ENCODE measurements at regions not wholly inside any gene's neighbourhood (a gene's known extent, or its start where the extent isn't known, plus 50 kb on each side); places are given as distances from the start of the nearest gene placed in this dataset.

- no peaks in the 10 kb centered on the region for H3K27me3 ChIP-seq
- TF ChIP-seq POLR2A (IDR thresholded peaks at IDR 0.05) (no peak), POLR2AphosphoS5 (IDR thresholded peaks at IDR 0.05) (no peak), CTCF (IDR thresholded peaks at IDR 0.05) (no peak)
- H3K9me3 ChIP-seq, result peaks cover 0 to 4% of the 10 kb centered on the region in 2 donors
- H3K4me3 ChIP-seq, result no peak overlapping the region
- DNase-seq (ENCODE audit: low spot score in 2 of 2), result no peak
- no peaks in the 10 kb centered on the region for H3K4me1 ChIP-seq
- H3K36me3 ChIP-seq, result no peaks in the 10 kb centered on the region
- intact Hi-C loops (cut with DNase I; ENCODE audit: low total_unique reads), result loop anchor here (10.0 kb wide), 1 partner anchor 290 kb away; no protein-coding TSS in a partner anchor
- H3K27ac ChIP-seq, result no peak overlapping the region
These were observed 67.5 kb upstream of the ATP8A1 start for GRCh38 chr4:42724451-42724850.

DNA sequence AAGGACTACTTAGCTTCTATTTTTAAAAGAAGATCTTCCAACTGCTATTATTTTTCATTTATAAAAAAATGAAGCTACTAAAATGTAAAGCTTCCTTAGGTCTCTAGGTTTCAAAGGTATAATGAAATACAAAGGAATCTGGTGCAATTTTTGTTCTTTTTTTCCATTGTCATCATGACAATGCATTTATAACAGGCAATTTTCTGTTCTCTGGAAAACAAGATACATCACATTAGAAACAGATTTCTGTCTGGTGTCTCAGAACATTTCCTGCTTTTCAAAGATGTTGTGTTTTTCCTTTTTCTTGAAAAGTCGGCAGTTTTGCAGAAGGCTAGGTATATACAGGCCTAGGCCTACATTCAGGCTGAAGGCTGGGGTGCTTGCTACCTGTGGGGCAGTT, 63.6 kb upstream of the ATP8A1 start:
- Histone ChIP-seq H3K27me3 (no peaks in the 10 kb centered on the region), H3K4me3 (no peak overlapping the region), H3K4me1 (no peaks in the 10 kb centered on the region), H3K27ac (no peak overlapping the region), H3K9me3 (no peaks in the 10 kb centered on the region), H3K36me3 (no peaks in the 10 kb centered on the region)
- DNase-seq (ENCODE audit: low spot score in 2 of 2), result no peak
- TF ChIP-seq POLR2AphosphoS5 (IDR thresholded peaks at IDR 0.05), result no peak
- TF ChIP-seq CTCF (IDR thresholded peaks at IDR 0.05), result no peak
- TF ChIP-seq POLR2A (IDR thresholded peaks at IDR 0.05), result no peak
- intact Hi-C loops (cut with DNase I; ENCODE audit: low total_unique reads), result loop anchor here (10.0 kb wide), 1 partner anchor 294 kb away; no protein-coding TSS in a partner anchor

DNA sequence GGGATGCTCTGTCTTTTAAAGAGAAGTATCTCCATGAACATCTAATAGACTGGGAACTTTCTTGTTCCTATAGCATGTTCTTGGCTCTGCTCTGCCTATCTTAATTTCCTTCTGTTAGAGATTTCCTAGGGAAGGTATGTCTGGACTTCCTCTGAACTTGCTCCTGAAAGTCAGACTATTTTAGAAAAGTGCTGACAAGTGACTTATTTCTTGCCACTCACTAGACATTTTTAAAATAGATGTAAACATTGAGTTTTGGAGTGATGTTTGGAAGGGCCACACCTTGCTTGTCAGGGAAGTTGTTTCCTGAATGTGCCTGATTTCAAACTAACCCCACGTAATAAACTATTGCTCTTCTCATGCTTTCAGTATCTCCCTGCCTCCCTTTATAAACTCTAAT, 62.4 kb upstream of the ATP8A1 start:
- no peak overlapping the region for H3K4me3 ChIP-seq
- TF ChIP-seq CTCF (IDR thresholded peaks at IDR 0.05) (no peak), POLR2AphosphoS5 (IDR thresholded peaks at IDR 0.05) (no peak), POLR2A (IDR thresholded peaks at IDR 0.05) (no peak)
- H3K4me1 ChIP-seq, result no peaks in the 10 kb centered on the region
- no peak for DNase-seq (ENCODE audit: low spot score in 2 of 2)
- intact Hi-C loops (cut with DNase I; ENCODE audit: low total_unique reads), result no loop called here
- no peaks in the 10 kb centered on the region for H3K36me3 ChIP-seq
- H3K27ac ChIP-seq, result no peak overlapping the region
- H3K27me3 ChIP-seq, result no peaks in the 10 kb centered on the region
- H3K9me3 ChIP-seq, result no peaks in the 10 kb centered on the region

GRCh38 chr4:42718336-42718735, 61.4 kb upstream of the ATP8A1 start:
- Histone ChIP-seq H3K4me3 (no peak overlapping the region), H3K36me3 (no peaks in the 10 kb centered on the region), H3K9me3 (no peaks in the 10 kb centered on the region), H3K4me1 (no peaks in the 10 kb centered on the region), H3K27me3 (no peaks in the 10 kb centered on the region), H3K27ac (no peak overlapping the region)
- intact Hi-C loops (cut with DNase I; ENCODE audit: low total_unique reads), result no loop called here
- TF ChIP-seq POLR2AphosphoS5 (IDR thresholded peaks at IDR 0.05) (no peak), POLR2A (IDR thresholded peaks at IDR 0.05) (no peak), CTCF (IDR thresholded peaks at IDR 0.05) (no peak)
- no peak for DNase-seq (ENCODE audit: low spot score in 2 of 2)

GRCh38 chr4:42716996-42717395, 60.1 kb upstream of the ATP8A1 start:
- no peak for DNase-seq (ENCODE audit: low spot score in 2 of 2)
- no peak for TF ChIP-seq POLR2AphosphoS5 (IDR thresholded peaks at IDR 0.05)
- TF ChIP-seq CTCF (IDR thresholded peaks at IDR 0.05), result no peak
- no peak for TF ChIP-seq POLR2A (IDR thresholded peaks at IDR 0.05)
- no peaks in the 10 kb centered on the region for H3K9me3 ChIP-seq
- no peak overlapping the region for H3K4me3 ChIP-seq
- no peak overlapping the region for H3K27ac ChIP-seq
- no peaks in the 10 kb centered on the region for H3K27me3 ChIP-seq
- no peaks in the 10 kb centered on the region for H3K36me3 ChIP-seq
- intact Hi-C loops (cut with DNase I; ENCODE audit: low total_unique reads), result no loop called here
- H3K4me1 ChIP-seq, result no peaks in the 10 kb centered on the region
